A549 (cell line): ENCODE measurements at regions not wholly inside any gene's neighbourhood (a gene's known extent, or its start where the extent isn't known, plus 50 kb on each side); places are given as distances from the start of the nearest gene placed in this dataset.
A peak's percentile ranks its signal among the peaks of the same experiment; 100 is the strongest.

ENCODE experiments used
- ATAC-seq, 2 experiments: fragments of 200-7000 bp in 1 of 2; fragments of >200 bp in 1 of 2; cut with Nextera tagmentation in 1 of 2; cut with Tn5 transposase in 1 of 2; 3 replicates each; pipeline versions ENCODE4 v1.8.0 to v1.9.1; 2018 to 2020; ENCODE audit warnings: mild to moderate bottlenecking in 1 of 2, moderate library complexity in 1 of 2
- CTCF ChIA-PET: fragments of 300-600 bp; sonication (Branson Sonifier 250); formaldehyde crosslinking; extraction: SDS; loops from one replicate; lab custom pipeline; 2021; ENCODE audit warnings: antibody characterized with exemption, inconsistent platforms; lab: Yijun Ruan, JAX
- POLR2A ChIA-PET: fragments of 350-600 bp; formaldehyde crosslinking; extraction: SDS; loops from one replicate; lab custom pipeline; 2021; ENCODE audit warnings: antibody characterized with exemption, inconsistent platforms; lab: Yijun Ruan, JAX
- DNase-seq, 2 experiments: peaks; one replicate each; pipeline versions ENCODE4 v3.0.0 to v3.0.0-alpha.2; 2011 to 2016; ENCODE audit warnings: low read depth in 1 of 2, low spot score in 1 of 2
- FAIRE-seq: peaks from 2 replicates; lab custom pipeline; 2011; peaks lifted over from hg19 to GRCh38; lab: Jason Lieb, UNC
- H3K27ac ChIP-seq, 2 experiments: fragments of >200 bp; sonication (Bioruptor Twin); formaldehyde crosslinking; 3 replicates each; pipeline ENCODE4 v1.5.1; 2016 to 2017
- H3K4me1 ChIP-seq: fragments of >200 bp; sonication (Bioruptor Twin); formaldehyde crosslinking; 3 replicates; pipeline ENCODE4 v1.6.1; 2016
- H3K4me2 ChIP-seq: fragments of >200 bp; sonication (Bioruptor Twin); formaldehyde crosslinking; 3 replicates; pipeline ENCODE4 v1.6.1; 2016
- H3K4me3 ChIP-seq: fragments of >200 bp; sonication (Bioruptor Twin); formaldehyde crosslinking; 3 replicates; pipeline ENCODE4 v1.5.1; 2016
- H3K9me3 ChIP-seq: fragments of >200 bp; sonication (Bioruptor Twin); formaldehyde crosslinking; 3 replicates; pipeline ENCODE4 v1.6.1; 2016
- CBX8 ChIP-seq: fragments of 200-600 bp; sonication (generic); IDR thresholded peaks from 2 replicates; pipeline ENCODE4 v1.6.1; 2016
- CEBPB ChIP-seq, 2 experiments: fragments of >200 bp in 1 of 2; sonication (Bioruptor Twin) in 1 of 2; formaldehyde crosslinking in 1 of 2; IDR thresholded peaks; 2 replicates each; pipeline ENCODE4 v1.6.1; 2012 to 2016
- CHD2 ChIP-seq: fragments of 150-350 bp; IDR thresholded peaks from 2 replicates; pipeline ENCODE4 v1.6.1; 2014; ENCODE audit warnings: low read length; ENCODE audit not compliant: partially characterized antibody
- CHD4 ChIP-seq: fragments of 200-600 bp; sonication (generic); IDR thresholded peaks from 2 replicates; pipeline ENCODE4 v1.6.1; 2016; ENCODE audit warnings: antibody characterized with exemption, mild to moderate bottlenecking, borderline replicate concordance
- CTCF ChIP-seq: fragments of >200 bp; sonication (Bioruptor Twin); formaldehyde crosslinking; IDR thresholded peaks from 3 replicates; pipeline ENCODE4 v1.5.1; 2016
- EHMT2 ChIP-seq: fragments of 200-600 bp; sonication (generic); IDR thresholded peaks from 2 replicates; pipeline ENCODE4 v1.6.1; 2016; ENCODE audit warnings: antibody characterized with exemption, low read depth, mild to moderate bottlenecking, moderate library complexity
- EP300 ChIP-seq, 2 experiments: fragments of >200 bp; sonication (Bioruptor Twin); formaldehyde crosslinking; IDR thresholded peaks; 2 replicates in 1 of 2; 3 replicates in 1 of 2; pipeline ENCODE4 v1.6.1; 2016 to 2017
- ESRRA ChIP-seq: fragments of 150-350 bp; IDR thresholded peaks from 2 replicates; pipeline ENCODE4 v1.6.1; 2014; ENCODE audit warnings: mild to moderate bottlenecking, low read length, borderline replicate concordance
- GATA3 ChIP-seq: IDR thresholded peaks from 2 replicates; pipeline ENCODE4 v1.6.1; 2012; ENCODE audit warnings: borderline replicate concordance
- HDAC2 ChIP-seq: fragments of 200-600 bp; sonication (generic); IDR thresholded peaks from 2 replicates; pipeline ENCODE4 v1.6.1; 2016
- HOXA7 ChIP-seq: fragments of 250-450 bp; sonication (Bioruptor Pico); IDR thresholded peaks from 2 replicates; pipeline ENCODE4 v1.5.0; 2020; ENCODE audit warnings: mild to moderate bottlenecking, moderate library complexity
- HOXB13 ChIP-seq: fragments of 250-450 bp; sonication (Bioruptor Pico); IDR thresholded peaks from 2 replicates; pipeline ENCODE4 v1.5.0; 2020; ENCODE audit warnings: low read depth, mild to moderate bottlenecking, moderate library complexity
- JUN ChIP-seq, 2 experiments: fragments of >200 bp; sonication (Bioruptor Twin); formaldehyde crosslinking; IDR thresholded peaks; 2 replicates in 1 of 2; 3 replicates in 1 of 2; pipeline ENCODE4 v1.6.1; 2016 to 2017
- JUNB ChIP-seq: fragments of >200 bp; sonication (Bioruptor Twin); formaldehyde crosslinking; IDR thresholded peaks from 2 replicates; pipeline ENCODE4 v1.6.1; 2016
- MAFK ChIP-seq: fragments of 450-650 bp; IDR thresholded peaks from 2 replicates; pipeline ENCODE4 v1.6.1; 2014; ENCODE audit not compliant: partially characterized antibody
- REST ChIP-seq: fragments of 200-600 bp; sonication (generic); IDR thresholded peaks from 2 replicates; pipeline ENCODE4 v1.6.1; 2016; ENCODE audit warnings: antibody characterized with exemption, mild to moderate bottlenecking, moderate library complexity
- RFX5 ChIP-seq: fragments of 450-650 bp; IDR thresholded peaks from 2 replicates; pipeline ENCODE4 v1.7.1; 2014; ENCODE audit warnings: antibody characterized with exemption, mild to moderate bottlenecking, moderate library complexity
- TP53 ChIP-seq: fragments of 250-450 bp; sonication (Bioruptor Pico); IDR thresholded peaks from 2 replicates; pipeline ENCODE4 v1.5.0; 2021; ENCODE audit warnings: mild to moderate bottlenecking, moderate library complexity
- ZFP36 ChIP-seq: fragments of 450-650 bp; IDR thresholded peaks from 2 replicates; pipeline ENCODE4 v1.6.1; 2014; ENCODE audit warnings: borderline replicate concordance; ENCODE audit not compliant: partially characterized antibody
- ZNF302 ChIP-seq: fragments of 250-450 bp; sonication (Bioruptor Pico); IDR thresholded peaks from 2 replicates; pipeline ENCODE4 v1.9.0; 2021; ENCODE audit warnings: inconsistent platforms, mild to moderate bottlenecking, moderate library complexity
- ZSCAN20 ChIP-seq: fragments of 250-450 bp; sonication (Bioruptor Pico); IDR thresholded peaks from 2 replicates; pipeline ENCODE4 v1.8.0; 2022; ENCODE audit warnings: mild to moderate bottlenecking, moderate library complexity
- WGBS: methylation state at CpG from one replicate; pipeline ENCODE4 v1.1.6; 2017; ENCODE audit errors: missing lambda C conversion rate; 5-methylcytosine and 5-hydroxymethylcytosine counted together

GRCh38 chr3:87158823-87159222 lies 68.3 kb upstream of the CHMP2B start:
- H3K27ac ChIP-seq, result no peak overlapping the region
- TF ChIP-seq TP53 (CRISPR knock-in tag), result no peak
- peak; percentile 90 for TF ChIP-seq MAFK
- no peak for TF ChIP-seq ESRRA
- no peak for TF ChIP-seq JUNB
- TF ChIP-seq ZSCAN20 (CRISPR knock-in tag), result no peak
- no peak for TF ChIP-seq EP300 (IDR thresholded peaks at IDR 0.05)
- H3K9me3 ChIP-seq, result no peaks in the 10 kb centered on the region
- 0 out of 3 replicates have a peak, but pooled peaks cover 4% of the 10 kb centered on the region for H3K4me1 ChIP-seq
- POLR2A ChIA-PET, result no interaction called here
- no peak for ATAC-seq
- DNase-seq, result no peak
- CTCF ChIA-PET, result no interaction called here
- H3K4me3 ChIP-seq, result no peak overlapping the region
- 89% methylated on average over 1 of the region's 1 CpG for WGBS
- H3K4me2 ChIP-seq, result no peak overlapping the region
- FAIRE-seq, result no peak

GRCh38 chr3:87148020-87148419 lies 79.1 kb upstream of the CHMP2B start:
- CTCF ChIA-PET, result no interaction called here

More at GRCh38 chr3:87148020-87148419, 79.1 kb upstream of the CHMP2B start:
- no peaks in the 10 kb centered on the region for H3K4me1 ChIP-seq
- H3K9me3 ChIP-seq, result peaks cover 2% of the 10 kb centered on the region; the same call in 1 of the 3 replicates
- TF ChIP-seq GATA3 (no peak), CBX8 (no peak), REST (no peak), HOXA7 (CRISPR knock-in tag) (no peak), RFX5 (no peak), HDAC2 (no peak), CHD4 (no peak), ZFP36 (no peak), JUN (IDR thresholded peaks at IDR 0.05) (no peak), HOXB13 (CRISPR knock-in tag) (no peak), CTCF (no peak), EP300 (IDR thresholded peaks at IDR 0.05) (no peak), EHMT2 (no peak), CHD2 (no peak), CEBPB (IDR thresholded peaks at IDR 0.05) (no peak), ZNF302 (CRISPR knock-in tag) (no peak)
- DNase-seq (no peak), FAIRE-seq (no peak), ATAC-seq (no peak)
- H3K4me3 ChIP-seq, result no peak overlapping the region
- 28% methylated on average over 3 of the region's 3 CpGs for WGBS
- POLR2A ChIA-PET, result no interaction called here
- H3K4me2 ChIP-seq, result no peak overlapping the region
- no peak overlapping the region for H3K27ac ChIP-seq
